HepG2 (cell line): ENCODE measurements at regions not wholly inside any gene's neighbourhood (a gene's known extent, or its start where the extent isn't known, plus 50 kb on each side); places are given as distances from the start of the nearest gene placed in this dataset.

Experiments used
- ATAC-seq: fragments of 200-7000 bp; cut with Tn5 transposase; 3 replicates; pipeline ENCODE4 v1.9.1; 2020; ENCODE audit warnings: mild to moderate bottlenecking, moderate library complexity
- BruUV-seq: library from RNA; stranded (reverse); fragments of 400-500 nt; replicated peaks from 2 replicates; lab custom pipeline; 2021; lab: Mats Ljungman, UMichigan
- CTCF ChIA-PET: fragments of 300-600 bp; formaldehyde crosslinking; extraction: SDS; loops from one replicate; lab custom pipeline; 2021; ENCODE audit warnings: low total read pairs, inconsistent platforms, low intra/inter-chr PET ratio; lab: Yijun Ruan, JAX
- POLR2A ChIA-PET: fragments of 350-600 bp; sonication (Branson Sonifier 250); formaldehyde crosslinking; loops from one replicate; lab custom pipeline; 2020; ENCODE audit warnings: antibody characterized with exemption, inconsistent platforms; lab: Yijun Ruan, JAX
- DNase-seq: peaks from one replicate; pipeline ENCODE4 v3.0.0-alpha.2; 2015; ENCODE audit warnings: low spot score
- FAIRE-seq: peaks from 3 replicates; lab custom pipeline; 2011; peaks lifted over from hg19 to GRCh38; lab: Jason Lieb, UNC
- H2AFZ ChIP-seq: one replicate; pipeline ENCODE4 v1.6.1; 2011; ENCODE audit warnings: low read length, inconsistent platforms
- H3K27ac ChIP-seq: fragments of 300-600 bp; 3 replicates; pipeline ENCODE4 v1.8.0; 2011; ENCODE audit warnings: mixed run types, mild to moderate bottlenecking, mixed read lengths, low read length, inconsistent platforms; ENCODE audit not compliant: insufficient read depth; ENCODE audit errors: extremely low read length
- H3K27me3 ChIP-seq, 2 experiments: fragments of 200-600 bp in 1 of 2; 2 replicates in 1 of 2; 3 replicates in 1 of 2; pipeline versions ENCODE4 v1.6.0 to v1.8.0; 2011; ENCODE audit warnings: low read length in 2 of 2, mild to moderate bottlenecking in 2 of 2, moderate library complexity in 2 of 2, inconsistent platforms in 1 of 2; ENCODE audit not compliant: insufficient read depth in 2 of 2, control insufficient read depth in 1 of 2
- H3K36me3 ChIP-seq, 2 experiments: fragments of 200-600 bp in 1 of 2; replicated peaks in 1 of 2; 2 replicates in 1 of 2; 3 replicates in 1 of 2; pipeline versions ENCODE4 v1.5.1 to v1.8.0; 2011; ENCODE audit warnings: low read length in 2 of 2, inconsistent platforms in 1 of 2; ENCODE audit not compliant: insufficient read depth in 2 of 2, control insufficient read depth in 1 of 2
- H3K4me1 ChIP-seq: 2 replicates; pipeline ENCODE4 v1.5.1; 2012; ENCODE audit warnings: low read length, inconsistent platforms; ENCODE audit not compliant: insufficient read depth
- H3K4me2 ChIP-seq: 2 replicates; pipeline ENCODE4 v1.6.0; 2011; ENCODE audit warnings: low read depth, low read length, inconsistent platforms
- H3K4me3 ChIP-seq, 3 experiments: fragments of 200-600 bp in 1 of 3; sonication (generic), shearing (Covaris generic) in 1 of 3; replicated peaks in 1 of 3; 2 replicates each; pipeline ENCODE4 v1.5.1; 2011 to 2016; ENCODE audit warnings: low read length in 3 of 3, inconsistent platforms in 2 of 3, low read depth in 2 of 3, mild to moderate bottlenecking in 2 of 3, control low read depth in 1 of 3, mixed read lengths in 1 of 3; ENCODE audit not compliant: insufficient read depth in 1 of 3
- H3K79me2 ChIP-seq: one replicate; pipeline ENCODE4 v1.6.1; 2011; ENCODE audit warnings: low read length, inconsistent platforms; ENCODE audit not compliant: insufficient read depth
- H3K9ac ChIP-seq: 2 replicates; pipeline ENCODE4 v1.6.0; 2011; ENCODE audit warnings: mild to moderate bottlenecking, low read depth, low read length, inconsistent platforms; ENCODE audit not compliant: insufficient read depth
- H3K9me3 ChIP-seq: 2 replicates; pipeline ENCODE4 v1.5.1; 2012; ENCODE audit warnings: mild to moderate bottlenecking, low read length
- H4K20me1 ChIP-seq: 2 replicates; pipeline ENCODE4 v1.6.0; 2011; ENCODE audit warnings: inconsistent platforms, mild to moderate bottlenecking, low read length, moderate library complexity; ENCODE audit not compliant: insufficient read depth
- FOXJ3 ChIP-seq: sonication (generic); formaldehyde crosslinking; IDR thresholded peaks from 2 replicates; pipeline ENCODE4 v1.4.0; 2020; ENCODE audit warnings: missing genetic modification reagents, mild to moderate bottlenecking, borderline replicate concordance
- KLF16 ChIP-seq, 2 experiments: sonication (generic) in 1 of 2; formaldehyde crosslinking in 1 of 2; IDR thresholded peaks; 2 replicates each; pipeline versions ENCODE4 v1.6.1 to v1.8.0; 2016 to 2023; ENCODE audit warnings: missing genetic modification reagents in 2 of 2, missing compliant biosample characterization in 1 of 2
- LRRFIP1 ChIP-seq: sonication (generic); formaldehyde crosslinking; conservative IDR thresholded peaks from 2 replicates; pipeline ENCODE4 v1.4.0; 2020; ENCODE audit warnings: missing genetic modification reagents
- YEATS2 ChIP-seq: sonication (generic); formaldehyde crosslinking; IDR thresholded peaks from 2 replicates; pipeline ENCODE4 v1.4.0; 2020; ENCODE audit warnings: missing genetic modification reagents, borderline replicate concordance
- ZFY ChIP-seq: sonication (generic); formaldehyde crosslinking; IDR thresholded peaks from 2 replicates; pipeline ENCODE4 v1.4.0; 2020; ENCODE audit warnings: missing genetic modification reagents
- ZNF546 ChIP-seq: sonication (generic); formaldehyde crosslinking; conservative IDR thresholded peaks from 2 replicates; pipeline ENCODE4 v1.8.1; 2023; ENCODE audit warnings: mild to moderate bottlenecking, missing genetic modification reagents
- ZNF816 ChIP-seq: sonication (generic); formaldehyde crosslinking; IDR thresholded peaks from 2 replicates; pipeline ENCODE4 v1.8.0; 2022; ENCODE audit warnings: missing genetic modification reagents, mild to moderate bottlenecking, borderline replicate concordance
- ZSCAN20 ChIP-seq: sonication (generic); formaldehyde crosslinking; IDR thresholded peaks from 2 replicates; pipeline ENCODE4 v1.4.0; 2020; ENCODE audit warnings: missing genetic modification reagents, mild to moderate bottlenecking, borderline replicate concordance
- WGBS: methylation state at CpG from one replicate; pipeline ENCODE4 v1.1.6; 2017; ENCODE audit warnings: low lambda C conversion rate; 5-methylcytosine and 5-hydroxymethylcytosine counted together
- in situ Hi-C: cut with HindIII; loops from 2 replicates; pipeline ENCODE4 v1.10.0; 2017; ENCODE audit warnings: low pct_unique_long_range_greater_than_20kb; ENCODE audit not compliant: extremely low pct_ligation_motif_present
- intact Hi-C: fragments of 100-400 bp; cut with micrococcal nuclease; formaldehyde crosslinking; loops from one replicate; pipeline ENCODE4 v1.10.0; 2022; ENCODE audit not compliant: unreplicated experiment
- TF ChIP-seq, protein P1 (sequence below): sonication (generic); formaldehyde crosslinking; IDR thresholded peaks from 2 replicates; pipeline ENCODE4 v1.8.0; 2023; ENCODE audit warnings: mild to moderate bottlenecking, missing genetic modification reagents
- TF ChIP-seq, protein P2 (sequence below): sonication (generic); formaldehyde crosslinking; IDR thresholded peaks from 2 replicates; pipeline ENCODE4 v1.4.0; 2020; ENCODE audit warnings: mild to moderate bottlenecking, missing genetic modification reagents

DNA sequence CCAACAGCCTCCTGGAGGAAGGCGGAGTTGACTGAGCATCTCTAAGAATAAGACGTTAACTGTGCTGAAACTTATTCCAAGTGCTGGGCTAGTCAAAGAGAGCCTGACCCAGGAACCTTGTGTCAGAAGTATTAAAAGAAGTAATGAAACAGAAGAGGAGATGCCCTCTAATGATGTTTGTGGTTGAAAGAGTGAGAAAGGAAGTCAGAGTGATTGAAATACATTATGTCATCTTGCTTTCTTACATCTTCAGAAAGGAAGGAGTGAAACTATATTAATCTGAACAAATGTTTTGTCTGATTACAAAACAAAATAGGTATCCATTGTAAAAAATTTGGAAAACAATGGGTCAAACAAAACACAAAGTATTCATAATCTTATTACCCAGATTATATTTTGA, 460.7 kb downstream of the NTRK2 start:
- Histone ChIP-seq H3K27ac (no peak overlapping the region), H3K27me3 (no peaks in the 10 kb centered on the region), H3K4me3 (no peak overlapping the region), H4K20me1 (no peaks in the 10 kb centered on the region), H3K4me1 (no peaks in the 10 kb centered on the region), H3K79me2 (no peaks in the 10 kb centered on the region), H3K36me3 (no peaks in the 10 kb centered on the region), H3K4me2 (no peak overlapping the region), H3K9me3 (no peaks in the 10 kb centered on the region), H2AFZ (no peak overlapping the region), H3K9ac (no peak overlapping the region)
- TF ChIP-seq LRRFIP1 (no peak), ZFY (CRISPR knock-in tag) (no peak), KLF16 (CRISPR knock-in tag; IDR thresholded peaks at IDR 0.05) (no peak), YEATS2 (no peak)
- TF ChIP-seq, protein P1, sequence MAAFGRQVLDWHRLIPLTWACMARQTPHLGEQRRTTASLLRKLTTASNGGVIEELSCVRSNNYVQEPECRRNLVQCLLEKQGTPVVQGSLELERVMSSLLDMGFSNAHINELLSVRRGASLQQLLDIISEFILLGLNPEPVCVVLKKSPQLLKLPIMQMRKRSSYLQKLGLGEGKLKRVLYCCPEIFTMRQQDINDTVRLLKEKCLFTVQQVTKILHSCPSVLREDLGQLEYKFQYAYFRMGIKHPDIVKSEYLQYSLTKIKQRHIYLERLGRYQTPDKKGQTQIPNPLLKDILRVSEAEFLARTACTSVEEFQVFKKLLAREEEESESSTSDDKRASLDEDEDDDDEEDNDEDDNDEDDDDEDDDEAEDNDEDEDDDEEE (CRISPR knock-in tag) = no peak
- ATAC-seq (no peak), DNase-seq (no peak), FAIRE-seq (no peak)
- CTCF ChIA-PET = no interaction called here
- POLR2A ChIA-PET = no interaction called here
- intact Hi-C loops (no loop called here), in situ Hi-C loops (no loop called here)
- 53% methylated on average over 2 of the region's 2 CpGs for WGBS
- BruUV-seq = no TSS peak

GRCh38 chr9:85129514-85129913, 460.0 kb downstream of the NTRK2 start:
- Histone ChIP-seq H3K4me1 (no peaks in the 10 kb centered on the region), H3K4me3 (no peak overlapping the region), H3K27me3 (no peaks in the 10 kb centered on the region), H3K27ac (no peak overlapping the region), H2AFZ (no peak overlapping the region), H3K4me2 (no peak overlapping the region), H3K36me3 (no peaks in the 10 kb centered on the region), H3K9ac (no peak overlapping the region), H4K20me1 (no peaks in the 10 kb centered on the region), H3K9me3 (no peaks in the 10 kb centered on the region), H3K79me2 (no peaks in the 10 kb centered on the region)
- BruUV-seq = no TSS peak
- CTCF ChIA-PET = no interaction called here
- POLR2A ChIA-PET = no interaction called here
- DNase-seq (no peak), ATAC-seq (no peak), FAIRE-seq (no peak)
- intact Hi-C loops (no loop called here), in situ Hi-C loops (no loop called here)
- 3% methylated on average over 2 of the region's 2 CpGs for WGBS
- TF ChIP-seq ZSCAN20 (no peak), FOXJ3 (CRISPR knock-in tag) (no peak), ZNF816 (CRISPR knock-in tag) (no peak), ZNF546 (CRISPR knock-in tag) (no peak)
- TF ChIP-seq, protein P2, sequence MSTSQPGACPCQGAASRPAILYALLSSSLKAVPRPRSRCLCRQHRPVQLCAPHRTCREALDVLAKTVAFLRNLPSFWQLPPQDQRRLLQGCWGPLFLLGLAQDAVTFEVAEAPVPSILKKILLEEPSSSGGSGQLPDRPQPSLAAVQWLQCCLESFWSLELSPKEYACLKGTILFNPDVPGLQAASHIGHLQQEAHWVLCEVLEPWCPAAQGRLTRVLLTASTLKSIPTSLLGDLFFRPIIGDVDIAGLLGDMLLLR (CRISPR knock-in tag) = no peak
